ENCODE measurements at regions not wholly inside any gene's neighbourhood (a gene's known extent, or its start where the extent isn't known, plus 50 kb on each side); places are given as distances from the start of the nearest gene placed in this dataset.

GRCh38 chr9:88767504-88767790 lies 223.8 kb upstream of the S1PR3 start:
- no peak for DNase-seq

- DNase-seq, result no peak
Observed at GRCh38 chr9:88772575-88772974, 218.7 kb upstream of the S1PR3 start.

GRCh38 chr9:88773126-88773525 lies 218.1 kb upstream of the S1PR3 start:
- no peak for DNase-seq

- no peak for DNase-seq
Observed at GRCh38 chr9:88773627-88774244, 217.5 kb upstream of the S1PR3 start.

- no peak for DNase-seq
Observed at GRCh38 chr9:88775037-88775471, 216.2 kb upstream of the S1PR3 start.

- DNase-seq, result no peak
Observed at GRCh38 chr9:88775559-88775958, 215.7 kb upstream of the S1PR3 start.

- DNase-seq, result no peak
Observed at GRCh38 chr9:88775966-88776365, 215.3 kb upstream of the S1PR3 start.

GRCh38 chr9:88776717-88777497 lies 214.4 kb upstream of the S1PR3 start:
- DNase-seq, result no peak

- DNase-seq, result no peak
Observed at GRCh38 chr9:88777498-88778312, 213.6 kb upstream of the S1PR3 start.

- DNase-seq, result no peak
Observed at GRCh38 chr9:88781628-88782391, 209.5 kb upstream of the S1PR3 start.

- no peak for DNase-seq
Observed at GRCh38 chr9:88782931-88783710, 208.1 kb upstream of the S1PR3 start.

- DNase-seq, result no peak
Observed at GRCh38 chr9:88783711-88784083, 207.6 kb upstream of the S1PR3 start.

GRCh38 chr9:88784960-88785359 lies 206.3 kb upstream of the S1PR3 start:
- no peak for DNase-seq

GRCh38 chr9:88786291-88787079 lies 204.8 kb upstream of the S1PR3 start:
- DNase-seq, result no peak

GRCh38 chr9:88789785-88790184 lies 201.5 kb upstream of the S1PR3 start:
- DNase-seq, result no peak

- no peak for DNase-seq
Observed at GRCh38 chr9:88791105-88791805, 200.0 kb upstream of the S1PR3 start.

GRCh38 chr9:88792502-88792901 lies 198.8 kb upstream of the S1PR3 start:
- no peak for DNase-seq

GRCh38 chr9:88794100-88794499 lies 197.2 kb upstream of the S1PR3 start:
- DNase-seq, result no peak

- DNase-seq, result no peak
Observed at GRCh38 chr9:88796947-88797346, 194.3 kb upstream of the S1PR3 start.

- DNase-seq, result no peak
Observed at GRCh38 chr9:88798476-88798875, 192.8 kb upstream of the S1PR3 start.
